GM23338 (cell line): ENCODE measurements at regions not wholly inside any gene's neighbourhood (a gene's known extent, or its start where the extent isn't known, plus 50 kb on each side); places are given as distances from the start of the nearest gene placed in this dataset.

ENCODE experiments used
- ATAC-seq: fragments of 200-7000 bp; cut with Tn5 transposase; 3 replicates; pipeline ENCODE4 v1.9.1; 2020
- DNase-seq: peaks from one replicate; pipeline ENCODE4 v3.0.0-alpha.2; 2015; ENCODE audit warnings: low spot score
- H2AFZ ChIP-seq: fragments of 200-600 bp; sonication (generic); 2 replicates; pipeline ENCODE4 v1.8.0; 2016; ENCODE audit warnings: antibody characterized with exemption, mild to moderate bottlenecking, moderate library complexity
- H3F3A ChIP-seq: fragments of 200-600 bp; sonication (generic); replicated peaks from 2 replicates; pipeline ENCODE4 v1.8.0; 2017; ENCODE audit warnings: antibody characterized with exemption, mixed run types, low read depth
- H3K27ac ChIP-seq: fragments of 200-600 bp; sonication (generic); 2 replicates; pipeline ENCODE4 v1.6.1; 2016; ENCODE audit warnings: low read depth
- H3K27me3 ChIP-seq: fragments of 200-600 bp; sonication (generic); 2 replicates; pipeline ENCODE4 v1.8.0; 2016; ENCODE audit warnings: mild to moderate bottlenecking, mixed run types, moderate library complexity; ENCODE audit not compliant: insufficient read depth
- H3K36me3 ChIP-seq: fragments of 200-600 bp; sonication (generic); 2 replicates; pipeline ENCODE4 v1.8.0; 2016; ENCODE audit warnings: mild to moderate bottlenecking; ENCODE audit not compliant: insufficient read depth
- H3K4me1 ChIP-seq: fragments of 200-600 bp; sonication (generic); 2 replicates; pipeline ENCODE4 v1.8.0; 2016; ENCODE audit warnings: mild to moderate bottlenecking, moderate library complexity; ENCODE audit not compliant: insufficient read depth
- H3K4me2 ChIP-seq: fragments of 200-600 bp; sonication (generic); 2 replicates; pipeline ENCODE4 v1.7.1; 2017; ENCODE audit warnings: mixed run types
- H3K4me3 ChIP-seq: fragments of 200-600 bp; sonication (generic); 2 replicates; pipeline ENCODE4 v1.6.1; 2016; ENCODE audit warnings: mixed run types
- H3K79me2 ChIP-seq: fragments of 200-600 bp; sonication (generic); replicated peaks from 2 replicates; pipeline ENCODE4 v1.8.0; 2017; ENCODE audit warnings: mild to moderate bottlenecking; ENCODE audit not compliant: insufficient read depth
- H3K9me2 ChIP-seq: fragments of 200-600 bp; sonication (generic); 2 replicates; pipeline ENCODE4 v1.8.0; 2017; ENCODE audit not compliant: insufficient read depth
- H4K20me1 ChIP-seq: fragments of 200-600 bp; sonication (generic); replicated peaks from 2 replicates; pipeline ENCODE4 v1.8.0; 2017; ENCODE audit warnings: mild to moderate bottlenecking; ENCODE audit not compliant: insufficient read depth
- H3K27ac Mint-ChIP-seq: 2 replicates; pipeline ENCODE4 v1.8.0; 2020; ENCODE audit warnings: inconsistent platforms, mild to moderate bottlenecking, moderate library complexity, mixed read lengths
- H3K27me3 Mint-ChIP-seq: 3 replicates; pipeline ENCODE4 v1.8.0; 2022; ENCODE audit warnings: low read depth, mild to moderate bottlenecking, moderate library complexity, mixed read lengths, inconsistent platforms; ENCODE audit not compliant: insufficient read depth, poor library complexity
- H3K36me3 Mint-ChIP-seq: 3 replicates; pipeline ENCODE4 v1.8.0; 2021; ENCODE audit warnings: low read depth, mild to moderate bottlenecking, inconsistent platforms, moderate library complexity, mixed read lengths
- H3K4me1 Mint-ChIP-seq: 3 replicates; pipeline ENCODE4 v1.8.0; 2020; ENCODE audit warnings: mild to moderate bottlenecking, inconsistent platforms, mixed read lengths
- H3K4me3 Mint-ChIP-seq: 3 replicates; pipeline ENCODE4 v1.8.0; 2021; ENCODE audit warnings: moderate library complexity, mild to moderate bottlenecking, inconsistent platforms, mixed read lengths
- H3K9me3 Mint-ChIP-seq: 3 replicates; pipeline ENCODE4 v1.8.0; 2020; ENCODE audit warnings: moderate library complexity, mild to moderate bottlenecking, inconsistent platforms, mixed read lengths
- CREB1 ChIP-seq: fragments of 250-450 bp; sonication (Bioruptor Pico); IDR thresholded peaks from 2 replicates; pipeline ENCODE4 v1.5.0; 2020; ENCODE audit warnings: low read depth, mild to moderate bottlenecking, moderate library complexity
- EZH2 ChIP-seq: fragments of 200-600 bp; sonication (generic); IDR thresholded peaks from one replicate; pipeline ENCODE4 v1.8.0; 2017; ENCODE audit warnings: antibody characterized with exemption, mild to moderate bottlenecking, low read depth; ENCODE audit not compliant: unreplicated experiment
- EZH2phosphoT487 ChIP-seq: fragments of 200-600 bp; sonication (generic); IDR thresholded peaks from one replicate; pipeline ENCODE4 v1.8.1; 2018; ENCODE audit warnings: antibody characterized with exemption; ENCODE audit not compliant: unreplicated experiment
- JUNB ChIP-seq: IDR thresholded peaks from one replicate; pipeline ENCODE4 v1.6.1; 2016; ENCODE audit warnings: antibody characterized with exemption; ENCODE audit not compliant: unreplicated experiment
- NANOG ChIP-seq: IDR thresholded peaks from 2 replicates; pipeline ENCODE4 v1.6.1; 2016; ENCODE audit warnings: antibody characterized with exemption, borderline replicate concordance
- POLR2AphosphoS5 ChIP-seq: IDR thresholded peaks from 2 replicates; pipeline ENCODE4 v1.6.1; 2016; ENCODE audit warnings: antibody characterized with exemption, low read depth
- STAT1 ChIP-seq: IDR thresholded peaks from one replicate; pipeline ENCODE4 v1.6.1; 2016; ENCODE audit warnings: antibody characterized with exemption; ENCODE audit not compliant: unreplicated experiment
- ZNF114 ChIP-seq: fragments of 250-450 bp; sonication (Bioruptor Pico); IDR thresholded peaks from 2 replicates; pipeline ENCODE4 v1.5.0; 2020; ENCODE audit warnings: mild to moderate bottlenecking, moderate library complexity
- ZNF331 ChIP-seq: fragments of 250-450 bp; sonication (Bioruptor Pico); IDR thresholded peaks from 2 replicates; pipeline ENCODE4 v1.5.0; 2020; ENCODE audit warnings: low read depth, mild to moderate bottlenecking, moderate library complexity
- TF ChIP-seq, protein P1 (sequence below): fragments of 250-450 bp; sonication (Bioruptor Pico); IDR thresholded peaks from 2 replicates; pipeline ENCODE4 v1.5.0; 2020; ENCODE audit warnings: mild to moderate bottlenecking, moderate library complexity
- TF ChIP-seq, protein P2 (sequence below): IDR thresholded peaks from one replicate; pipeline ENCODE4 v1.6.1; 2018; ENCODE audit warnings: antibody characterized with exemption; ENCODE audit not compliant: unreplicated experiment
- TF ChIP-seq, protein P3 (sequence below), 2 experiments: fragments of 200-600 bp in 1 of 2; sonication (generic) in 1 of 2; conservative IDR thresholded peaks; 2 replicates each; pipeline versions ENCODE4 v1.5.1 to v1.6.1; 2016 to 2017; ENCODE audit warnings: antibody characterized with exemption in 2 of 2, low read depth in 2 of 2, mild to moderate bottlenecking in 2 of 2, moderate library complexity in 1 of 2
- TF ChIP-seq, protein P4 (sequence below): IDR thresholded peaks from 2 replicates; pipeline ENCODE4 v1.6.1; 2016; ENCODE audit warnings: antibody characterized with exemption

DNA sequence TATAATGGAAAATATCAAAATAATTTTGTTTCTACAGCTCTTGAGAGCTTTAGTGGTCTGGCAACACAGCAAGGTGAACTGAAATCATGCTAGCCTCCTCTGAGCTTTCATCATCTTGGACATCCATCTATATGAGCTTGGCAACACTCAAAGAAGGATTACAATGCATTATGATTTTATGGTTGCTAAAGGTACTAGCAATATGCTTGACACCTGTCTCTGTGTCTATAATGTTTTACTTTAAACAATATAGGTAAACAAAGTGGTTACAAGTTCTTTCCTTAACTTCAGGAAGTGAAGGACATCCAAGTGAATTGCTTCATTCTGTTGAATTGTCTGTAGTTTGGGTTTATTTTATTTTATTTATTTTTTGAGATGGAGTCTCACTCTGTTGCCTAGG is 203.7 kb upstream of the RRP15 start:
- Histone ChIP-seq H3K4me3 (no peak overlapping the region), H3K4me2 (no peak overlapping the region), H3K36me3 (no peaks in the 10 kb centered on the region), H3K9me2 (no peaks in the 10 kb centered on the region), H3K27ac (no peak overlapping the region), H2AFZ (no peak overlapping the region), H3K27me3 (no peaks in the 10 kb centered on the region), H3K4me1 (peaks cover 4% of the 10 kb centered on the region), H3F3A (no peaks in the 10 kb centered on the region), H3K79me2 (no peaks in the 10 kb centered on the region), H4K20me1 (no peaks in the 10 kb centered on the region)
- DNase-seq (no peak), ATAC-seq (no peak)
- Mint-ChIP-seq H3K36me3 (no peaks in the 10 kb centered on the region), H3K27ac (no peak overlapping the region), H3K4me3 (no peak overlapping the region), H3K27me3 (peaks cover 4% of the 10 kb centered on the region), H3K4me1 (peaks cover 9% of the 10 kb centered on the region; the same call in 2 of the 3 replicates), H3K9me3 (no peaks in the 10 kb centered on the region)
- TF ChIP-seq POLR2AphosphoS5 = no peak
- TF ChIP-seq, protein P1, sequence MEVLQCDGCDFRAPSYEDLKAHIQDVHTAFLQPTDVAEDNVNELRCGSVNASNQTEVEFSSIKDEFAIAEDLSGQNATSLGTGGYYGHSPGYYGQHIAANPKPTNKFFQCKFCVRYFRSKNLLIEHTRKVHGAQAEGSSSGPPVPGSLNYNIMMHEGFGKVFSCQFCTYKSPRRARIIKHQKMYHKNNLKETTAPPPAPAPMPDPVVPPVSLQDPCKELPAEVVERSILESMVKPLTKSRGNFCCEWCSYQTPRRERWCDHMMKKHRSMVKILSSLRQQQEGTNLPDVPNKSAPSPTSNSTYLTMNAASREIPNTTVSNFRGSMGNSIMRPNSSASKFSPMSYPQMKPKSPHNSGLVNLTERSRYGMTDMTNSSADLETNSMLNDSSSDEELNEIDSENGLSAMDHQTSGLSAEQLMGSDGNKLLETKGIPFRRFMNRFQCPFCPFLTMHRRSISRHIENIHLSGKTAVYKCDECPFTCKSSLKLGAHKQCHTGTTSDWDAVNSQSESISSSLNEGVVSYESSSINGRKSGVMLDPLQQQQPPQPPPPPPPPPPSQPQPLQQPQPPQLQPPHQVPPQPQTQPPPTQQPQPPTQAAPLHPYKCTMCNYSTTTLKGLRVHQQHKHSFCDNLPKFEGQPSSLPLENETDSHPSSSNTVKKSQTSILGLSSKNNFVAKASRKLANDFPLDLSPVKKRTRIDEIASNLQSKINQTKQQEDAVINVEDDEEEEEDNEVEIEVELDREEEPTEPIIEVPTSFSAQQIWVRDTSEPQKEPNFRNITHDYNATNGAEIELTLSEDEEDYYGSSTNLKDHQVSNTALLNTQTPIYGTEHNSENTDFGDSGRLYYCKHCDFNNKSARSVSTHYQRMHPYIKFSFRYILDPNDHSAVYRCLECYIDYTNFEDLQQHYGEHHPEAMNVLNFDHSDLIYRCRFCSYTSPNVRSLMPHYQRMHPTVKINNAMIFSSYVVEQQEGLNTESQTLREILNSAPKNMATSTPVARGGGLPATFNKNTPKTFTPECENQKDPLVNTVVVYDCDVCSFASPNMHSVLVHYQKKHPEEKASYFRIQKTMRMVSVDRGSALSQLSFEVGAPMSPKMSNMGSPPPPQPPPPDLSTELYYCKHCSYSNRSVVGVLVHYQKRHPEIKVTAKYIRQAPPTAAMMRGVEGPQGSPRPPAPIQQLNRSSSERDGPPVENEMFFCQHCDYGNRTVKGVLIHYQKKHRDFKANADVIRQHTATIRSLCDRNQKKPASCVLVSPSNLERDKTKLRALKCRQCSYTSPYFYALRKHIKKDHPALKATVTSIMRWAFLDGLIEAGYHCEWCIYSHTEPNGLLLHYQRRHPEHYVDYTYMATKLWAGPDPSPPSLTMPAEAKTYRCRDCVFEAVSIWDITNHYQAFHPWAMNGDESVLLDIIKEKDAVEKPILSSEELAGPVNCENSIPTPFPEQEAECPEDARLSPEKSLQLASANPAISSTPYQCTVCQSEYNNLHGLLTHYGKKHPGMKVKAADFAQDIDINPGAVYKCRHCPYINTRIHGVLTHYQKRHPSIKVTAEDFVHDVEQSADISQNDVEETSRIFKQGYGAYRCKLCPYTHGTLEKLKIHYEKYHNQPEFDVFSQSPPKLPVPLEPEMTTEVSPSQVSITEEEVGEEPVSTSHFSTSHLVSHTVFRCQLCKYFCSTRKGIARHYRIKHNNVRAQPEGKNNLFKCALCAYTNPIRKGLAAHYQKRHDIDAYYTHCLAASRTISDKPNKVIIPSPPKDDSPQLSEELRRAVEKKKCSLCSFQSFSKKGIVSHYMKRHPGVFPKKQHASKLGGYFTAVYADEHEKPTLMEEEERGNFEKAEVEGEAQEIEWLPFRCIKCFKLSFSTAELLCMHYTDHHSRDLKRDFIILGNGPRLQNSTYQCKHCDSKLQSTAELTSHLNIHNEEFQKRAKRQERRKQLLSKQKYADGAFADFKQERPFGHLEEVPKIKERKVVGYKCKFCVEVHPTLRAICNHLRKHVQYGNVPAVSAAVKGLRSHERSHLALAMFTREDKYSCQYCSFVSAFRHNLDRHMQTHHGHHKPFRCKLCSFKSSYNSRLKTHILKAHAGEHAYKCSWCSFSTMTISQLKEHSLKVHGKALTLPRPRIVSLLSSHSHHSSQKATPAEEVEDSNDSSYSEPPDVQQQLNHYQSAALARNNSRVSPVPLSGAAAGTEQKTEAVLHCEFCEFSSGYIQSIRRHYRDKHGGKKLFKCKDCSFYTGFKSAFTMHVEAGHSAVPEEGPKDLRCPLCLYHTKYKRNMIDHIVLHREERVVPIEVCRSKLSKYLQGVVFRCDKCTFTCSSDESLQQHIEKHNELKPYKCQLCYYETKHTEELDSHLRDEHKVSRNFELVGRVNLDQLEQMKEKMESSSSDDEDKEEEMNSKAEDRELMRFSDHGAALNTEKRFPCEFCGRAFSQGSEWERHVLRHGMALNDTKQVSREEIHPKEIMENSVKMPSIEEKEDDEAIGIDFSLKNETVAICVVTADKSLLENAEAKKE (CRISPR knock-in tag) = no peak
- TF ChIP-seq JUNB = no peak
- TF ChIP-seq CREB1 (CRISPR knock-in tag) = no peak
- TF ChIP-seq, protein P2, sequence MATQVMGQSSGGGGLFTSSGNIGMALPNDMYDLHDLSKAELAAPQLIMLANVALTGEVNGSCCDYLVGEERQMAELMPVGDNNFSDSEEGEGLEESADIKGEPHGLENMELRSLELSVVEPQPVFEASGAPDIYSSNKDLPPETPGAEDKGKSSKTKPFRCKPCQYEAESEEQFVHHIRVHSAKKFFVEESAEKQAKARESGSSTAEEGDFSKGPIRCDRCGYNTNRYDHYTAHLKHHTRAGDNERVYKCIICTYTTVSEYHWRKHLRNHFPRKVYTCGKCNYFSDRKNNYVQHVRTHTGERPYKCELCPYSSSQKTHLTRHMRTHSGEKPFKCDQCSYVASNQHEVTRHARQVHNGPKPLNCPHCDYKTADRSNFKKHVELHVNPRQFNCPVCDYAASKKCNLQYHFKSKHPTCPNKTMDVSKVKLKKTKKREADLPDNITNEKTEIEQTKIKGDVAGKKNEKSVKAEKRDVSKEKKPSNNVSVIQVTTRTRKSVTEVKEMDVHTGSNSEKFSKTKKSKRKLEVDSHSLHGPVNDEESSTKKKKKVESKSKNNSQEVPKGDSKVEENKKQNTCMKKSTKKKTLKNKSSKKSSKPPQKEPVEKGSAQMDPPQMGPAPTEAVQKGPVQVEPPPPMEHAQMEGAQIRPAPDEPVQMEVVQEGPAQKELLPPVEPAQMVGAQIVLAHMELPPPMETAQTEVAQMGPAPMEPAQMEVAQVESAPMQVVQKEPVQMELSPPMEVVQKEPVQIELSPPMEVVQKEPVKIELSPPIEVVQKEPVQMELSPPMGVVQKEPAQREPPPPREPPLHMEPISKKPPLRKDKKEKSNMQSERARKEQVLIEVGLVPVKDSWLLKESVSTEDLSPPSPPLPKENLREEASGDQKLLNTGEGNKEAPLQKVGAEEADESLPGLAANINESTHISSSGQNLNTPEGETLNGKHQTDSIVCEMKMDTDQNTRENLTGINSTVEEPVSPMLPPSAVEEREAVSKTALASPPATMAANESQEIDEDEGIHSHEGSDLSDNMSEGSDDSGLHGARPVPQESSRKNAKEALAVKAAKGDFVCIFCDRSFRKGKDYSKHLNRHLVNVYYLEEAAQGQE = no peak
- TF ChIP-seq ZNF114 (CRISPR knock-in tag) = no peak
- TF ChIP-seq ZNF331 (CRISPR knock-in tag) = no peak
- TF ChIP-seq, protein P3, sequence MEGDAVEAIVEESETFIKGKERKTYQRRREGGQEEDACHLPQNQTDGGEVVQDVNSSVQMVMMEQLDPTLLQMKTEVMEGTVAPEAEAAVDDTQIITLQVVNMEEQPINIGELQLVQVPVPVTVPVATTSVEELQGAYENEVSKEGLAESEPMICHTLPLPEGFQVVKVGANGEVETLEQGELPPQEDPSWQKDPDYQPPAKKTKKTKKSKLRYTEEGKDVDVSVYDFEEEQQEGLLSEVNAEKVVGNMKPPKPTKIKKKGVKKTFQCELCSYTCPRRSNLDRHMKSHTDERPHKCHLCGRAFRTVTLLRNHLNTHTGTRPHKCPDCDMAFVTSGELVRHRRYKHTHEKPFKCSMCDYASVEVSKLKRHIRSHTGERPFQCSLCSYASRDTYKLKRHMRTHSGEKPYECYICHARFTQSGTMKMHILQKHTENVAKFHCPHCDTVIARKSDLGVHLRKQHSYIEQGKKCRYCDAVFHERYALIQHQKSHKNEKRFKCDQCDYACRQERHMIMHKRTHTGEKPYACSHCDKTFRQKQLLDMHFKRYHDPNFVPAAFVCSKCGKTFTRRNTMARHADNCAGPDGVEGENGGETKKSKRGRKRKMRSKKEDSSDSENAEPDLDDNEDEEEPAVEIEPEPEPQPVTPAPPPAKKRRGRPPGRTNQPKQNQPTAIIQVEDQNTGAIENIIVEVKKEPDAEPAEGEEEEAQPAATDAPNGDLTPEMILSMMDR (conservative IDR thresholded peaks at IDR 0.05; ENCODE audit: low read depth in 2 of 2) = no peak
- TF ChIP-seq EZH2phosphoT487 = no peak
- no peak for TF ChIP-seq NANOG
- TF ChIP-seq, protein P4, sequence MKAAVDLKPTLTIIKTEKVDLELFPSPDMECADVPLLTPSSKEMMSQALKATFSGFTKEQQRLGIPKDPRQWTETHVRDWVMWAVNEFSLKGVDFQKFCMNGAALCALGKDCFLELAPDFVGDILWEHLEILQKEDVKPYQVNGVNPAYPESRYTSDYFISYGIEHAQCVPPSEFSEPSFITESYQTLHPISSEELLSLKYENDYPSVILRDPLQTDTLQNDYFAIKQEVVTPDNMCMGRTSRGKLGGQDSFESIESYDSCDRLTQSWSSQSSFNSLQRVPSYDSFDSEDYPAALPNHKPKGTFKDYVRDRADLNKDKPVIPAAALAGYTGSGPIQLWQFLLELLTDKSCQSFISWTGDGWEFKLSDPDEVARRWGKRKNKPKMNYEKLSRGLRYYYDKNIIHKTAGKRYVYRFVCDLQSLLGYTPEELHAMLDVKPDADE = no peak
- TF ChIP-seq EZH2 = no peak
- TF ChIP-seq STAT1 = no peak
